GM10248 (cell line): ENCODE measurements at regions not wholly inside any gene's neighbourhood (a gene's known extent, or its start where the extent isn't known, plus 50 kb on each side); places are given as distances from the start of the nearest gene placed in this dataset.

ENCODE experiments used
- CTCF ChIA-PET: fragments of 300-600 bp; sonication (Branson Sonifier 250); formaldehyde crosslinking; extraction: SDS; loops from one replicate; lab custom pipeline; 2021; ENCODE audit warnings: antibody characterized with exemption; lab: Yijun Ruan, JAX
- POLR2A ChIA-PET: fragments of 350-650 bp; sonication (Branson Sonifier 250); formaldehyde crosslinking; extraction: SDS; loops from one replicate; lab custom pipeline; 2020; ENCODE audit warnings: antibody characterized with exemption; lab: Yijun Ruan, JAX
- DNase-seq: peaks from one replicate; pipeline ENCODE4 v3.0.0; 2012; ENCODE audit errors: extremely low spot score
- TF ChIP-seq, protein P1 (sequence below): IDR thresholded peaks from 2 replicates; pipeline ENCODE4 v1.5.1; 2012; ENCODE audit warnings: mild to moderate bottlenecking, low read depth; ENCODE audit errors: extremely low read depth, missing control alignments, control extremely low read depth

DNA sequence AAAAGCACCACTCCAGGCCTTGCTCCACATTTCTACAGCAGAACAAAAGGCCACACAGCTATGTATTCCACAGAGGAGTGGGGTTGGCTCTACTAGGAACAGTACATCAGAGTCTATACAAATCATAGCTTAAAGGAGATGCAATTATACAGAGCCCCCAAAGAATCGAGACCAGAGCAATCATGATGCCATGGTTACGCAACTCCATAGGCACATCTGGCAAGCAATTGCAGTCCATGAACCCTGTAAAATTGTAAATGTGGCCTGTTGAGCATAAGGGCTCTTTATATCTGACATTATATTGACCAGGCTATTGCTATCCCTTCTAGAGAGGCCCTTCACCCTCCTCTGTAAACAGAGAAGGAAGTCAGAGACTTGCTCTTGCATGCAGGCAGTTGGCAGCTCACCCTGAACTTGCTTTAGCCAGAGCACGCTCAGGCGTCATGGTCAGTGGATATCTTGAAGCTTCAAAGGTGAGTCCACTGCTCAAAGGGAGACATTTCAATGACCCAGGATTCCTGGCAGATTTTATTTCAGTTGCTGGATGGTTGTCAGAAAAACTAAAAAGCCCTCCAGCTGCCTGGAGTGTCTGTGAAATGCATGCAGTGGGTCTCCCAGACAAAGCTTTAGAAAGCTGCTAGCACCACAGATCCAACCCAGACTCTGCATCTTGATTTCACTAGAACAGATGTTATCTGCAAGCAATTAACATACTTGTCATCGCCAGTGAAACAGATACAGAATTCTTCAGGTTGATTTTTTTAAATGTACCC lies 357.2 kb downstream of the CENPW start:
- ChIA-PET POLR2A (no interaction called here), CTCF (interaction anchor here (1.1 to 5.4 kb wide), 6 partner anchors 8 to 116 kb away, joined by 3 to 24 read pairs (median 4); no protein-coding TSS in a partner anchor)
- no peak for DNase-seq
- TF ChIP-seq, protein P1, sequence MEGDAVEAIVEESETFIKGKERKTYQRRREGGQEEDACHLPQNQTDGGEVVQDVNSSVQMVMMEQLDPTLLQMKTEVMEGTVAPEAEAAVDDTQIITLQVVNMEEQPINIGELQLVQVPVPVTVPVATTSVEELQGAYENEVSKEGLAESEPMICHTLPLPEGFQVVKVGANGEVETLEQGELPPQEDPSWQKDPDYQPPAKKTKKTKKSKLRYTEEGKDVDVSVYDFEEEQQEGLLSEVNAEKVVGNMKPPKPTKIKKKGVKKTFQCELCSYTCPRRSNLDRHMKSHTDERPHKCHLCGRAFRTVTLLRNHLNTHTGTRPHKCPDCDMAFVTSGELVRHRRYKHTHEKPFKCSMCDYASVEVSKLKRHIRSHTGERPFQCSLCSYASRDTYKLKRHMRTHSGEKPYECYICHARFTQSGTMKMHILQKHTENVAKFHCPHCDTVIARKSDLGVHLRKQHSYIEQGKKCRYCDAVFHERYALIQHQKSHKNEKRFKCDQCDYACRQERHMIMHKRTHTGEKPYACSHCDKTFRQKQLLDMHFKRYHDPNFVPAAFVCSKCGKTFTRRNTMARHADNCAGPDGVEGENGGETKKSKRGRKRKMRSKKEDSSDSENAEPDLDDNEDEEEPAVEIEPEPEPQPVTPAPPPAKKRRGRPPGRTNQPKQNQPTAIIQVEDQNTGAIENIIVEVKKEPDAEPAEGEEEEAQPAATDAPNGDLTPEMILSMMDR = no peak

GRCh38 chr6:126698732-126699240 lies 358.9 kb downstream of the CENPW start:
- ChIA-PET CTCF (interaction anchor here (1.2 kb wide), 1 partner anchor 51 kb away, joined by 3 read pairs; no protein-coding TSS in a partner anchor), POLR2A (no interaction called here)
- TF ChIP-seq, protein P1 = no peak
- no peak for DNase-seq

GRCh38 chr6:126701676-126702560 lies 362.0 kb downstream of the CENPW start:
- TF ChIP-seq, protein P1 = no peak
- no peak for DNase-seq
- CTCF ChIA-PET = no interaction called here
- POLR2A ChIA-PET = no interaction called here

DNA sequence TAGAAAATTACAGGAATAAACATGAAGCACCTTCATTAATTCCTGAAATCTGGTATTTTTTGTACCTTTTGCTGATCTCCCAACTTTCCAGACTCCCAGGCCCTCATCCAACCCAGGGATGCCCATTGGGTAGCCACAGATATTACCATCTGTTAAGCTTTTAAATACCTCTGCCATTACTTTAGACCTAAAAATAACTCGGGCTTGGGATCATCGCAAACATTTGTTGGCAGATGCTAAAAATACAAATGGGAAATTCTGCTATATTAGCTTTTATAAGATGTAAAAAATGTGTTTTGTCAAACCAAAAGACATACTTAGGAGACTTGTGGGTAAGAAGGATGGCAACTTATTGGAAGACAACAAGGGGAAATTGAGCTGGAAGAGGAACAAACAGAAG lies 376.1 kb downstream of the CENPW start:
- TF ChIP-seq, protein P1 = no peak
- POLR2A ChIA-PET = no interaction called here
- no peak for DNase-seq
- CTCF ChIA-PET = interaction anchor here (1.0 to 4.8 kb wide), 3 partner anchors 10 to 21 kb away, joined by 3 to 24 read pairs (median 3); no protein-coding TSS in a partner anchor

- ChIA-PET POLR2A (no interaction called here), CTCF (interaction anchor here (1.0 to 4.8 kb wide), 3 partner anchors 21 to 88 kb away, joined by 3 to 24 read pairs (median 3); no protein-coding TSS in a partner anchor)
Observed at GRCh38 chr6:126716826-126717509, 377.1 kb downstream of the CENPW start.

More at GRCh38 chr6:126716826-126717509, 377.1 kb downstream of the CENPW start:
- TF ChIP-seq, protein P1 = no peak
- DNase-seq = no peak
